ENCODE measurements at regions not wholly inside any gene's neighbourhood (a gene's known extent, or its start where the extent isn't known, plus 50 kb on each side); places are given as distances from the start of the nearest gene placed in this dataset.

DNA sequence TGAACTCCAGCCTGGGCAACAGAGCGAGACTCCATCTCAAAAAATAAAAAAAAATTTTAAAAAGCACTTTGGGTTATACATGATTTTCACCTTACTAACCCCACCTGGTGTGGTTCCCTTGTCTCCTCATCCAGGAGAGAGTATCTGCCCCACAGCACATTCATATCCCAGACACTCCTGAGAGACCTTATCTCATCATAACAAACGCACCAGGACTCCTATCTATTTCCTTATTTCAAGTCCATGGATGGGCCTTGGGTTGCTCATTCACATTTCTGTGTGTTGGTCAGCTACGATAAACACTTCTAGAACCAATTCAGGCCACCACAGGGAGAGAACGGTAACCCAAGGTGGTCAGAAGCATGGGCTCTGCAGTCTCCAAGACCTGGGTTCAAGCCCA lies 88.6 kb upstream of the SPATA12 start:
- POLR2A ChIA-PET: no interaction called here
- no peaks in the 10 kb centered on the region for H3K27me3 Mint-ChIP-seq
- H3K27ac Mint-ChIP-seq: no peak overlapping the region
- CTCF ChIA-PET: interaction anchor here (1.0 to 1.4 kb wide), 2 partner anchors 15 to 17 kb away, joined by 3 to 8 read pairs; no protein-coding TSS in a partner anchor
- ATAC-seq: no peak
- H3K9me3 Mint-ChIP-seq (ENCODE audit: low read depth): no peaks in the 10 kb centered on the region
- H3K36me3 Mint-ChIP-seq (ENCODE audit: low read depth): no peaks in the 10 kb centered on the region
- H3K4me1 Mint-ChIP-seq: peaks cover 10% of the 10 kb centered on the region
- H3K4me3 Mint-ChIP-seq: no peak overlapping the region
- intact Hi-C loops (cut with DNase I, micrococcal nuclease): no loop called here
- no peak for DNase-seq

DNA sequence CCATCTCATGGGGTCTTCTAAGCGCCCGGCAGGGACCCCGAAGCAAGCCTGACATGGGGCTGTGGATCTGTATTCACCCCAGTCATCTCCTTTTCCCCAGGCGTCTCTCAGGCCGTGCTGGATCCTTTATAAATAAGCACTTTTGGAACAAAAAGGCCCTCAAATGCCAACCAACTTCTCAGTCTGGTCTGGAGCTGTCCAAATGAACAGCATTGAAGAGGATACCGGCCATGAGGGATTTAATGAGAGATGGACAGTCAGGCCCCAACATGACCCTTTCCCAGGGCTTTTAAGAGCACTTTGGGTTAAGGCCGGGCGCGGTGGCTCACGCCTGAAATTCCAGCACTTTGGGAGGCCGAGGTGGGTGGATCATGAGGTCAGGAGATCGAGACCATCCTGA lies 89.2 kb upstream of the SPATA12 start:
- POLR2A ChIA-PET: no interaction called here
- Mint-ChIP-seq H3K36me3 (ENCODE audit: low read depth) (no peaks in the 10 kb centered on the region), H3K4me1 (peaks cover 10% of the 10 kb centered on the region), H3K27me3 (no peaks in the 10 kb centered on the region), H3K9me3 (ENCODE audit: low read depth) (no peaks in the 10 kb centered on the region), H3K27ac (no peak overlapping the region), H3K4me3 (no peak overlapping the region)
- CTCF ChIA-PET: interaction anchor here (1.0 to 1.8 kb wide), 2 partner anchors 13 to 16 kb away, joined by 3 to 6 read pairs; no protein-coding TSS in a partner anchor
- intact Hi-C loops (cut with DNase I, micrococcal nuclease): no loop called here
- no peak for ATAC-seq
- DNase-seq: no peak

DNA sequence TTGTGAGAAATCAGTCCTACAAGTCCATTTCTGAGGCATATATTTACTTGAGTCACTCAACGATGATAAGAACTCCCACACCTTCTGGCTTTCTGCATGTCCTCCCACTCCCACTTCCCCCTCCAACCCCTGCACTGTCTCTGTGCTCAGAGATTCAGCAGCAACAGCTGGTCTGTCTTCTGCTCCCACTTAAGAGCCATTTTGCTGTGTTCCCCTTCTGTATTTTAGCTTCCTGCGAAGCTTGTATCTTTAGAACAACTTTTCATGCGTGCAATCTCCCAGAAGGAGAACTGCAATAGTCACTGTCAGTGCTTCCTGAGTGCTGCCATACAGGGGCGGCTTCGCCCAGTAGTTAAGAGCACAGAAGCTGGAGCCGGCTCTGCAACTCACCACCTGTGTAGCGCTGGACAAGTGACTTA lies 90.0 kb upstream of the SPATA12 start:
- Mint-ChIP-seq H3K27ac (no peak overlapping the region), H3K4me3 (no peak overlapping the region), H3K9me3 (ENCODE audit: low read depth) (no peaks in the 10 kb centered on the region), H3K36me3 (ENCODE audit: low read depth) (no peaks in the 10 kb centered on the region), H3K4me1 (peaks cover 10% of the 10 kb centered on the region), H3K27me3 (no peaks in the 10 kb centered on the region)
- ATAC-seq (peak; percentile 37), DNase-seq (no peak)
- ChIA-PET CTCF (interaction anchor here (0.9 to 1.8 kb wide), 4 partner anchors 13 to 166 kb away, joined by 3 to 6 read pairs (median 4); no protein-coding TSS in a partner anchor), POLR2A (no interaction called here)
- intact Hi-C loops (cut with DNase I, micrococcal nuclease): no loop called here

DNA sequence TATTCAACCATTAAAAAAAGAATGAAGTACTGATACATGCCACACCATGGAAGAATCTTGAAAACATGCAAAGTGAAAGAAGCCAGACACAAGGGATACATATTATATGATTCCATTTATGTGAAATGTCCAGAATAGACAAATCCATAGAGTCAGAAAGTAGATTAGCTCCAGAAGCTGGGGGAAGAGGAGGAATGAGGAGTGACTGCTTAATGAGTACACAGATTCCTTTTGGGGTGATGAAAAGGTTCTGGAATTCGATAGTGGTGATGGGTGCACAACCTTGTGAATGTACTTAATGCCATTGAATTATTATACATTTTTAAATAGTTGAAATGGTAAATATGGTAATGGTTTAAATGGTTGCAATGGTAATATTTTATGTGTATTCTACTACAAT lies 90.6 kb upstream of the SPATA12 start:
- ChIA-PET POLR2A (no interaction called here), CTCF (interaction anchor here (1.0 to 1.8 kb wide), 2 partner anchors 12 to 131 kb away, joined by 5 to 6 read pairs; no protein-coding TSS in a partner anchor)
- H3K36me3 Mint-ChIP-seq (ENCODE audit: low read depth): no peaks in the 10 kb centered on the region
- peaks cover 2% of the 10 kb centered on the region for H3K9me3 Mint-ChIP-seq (ENCODE audit: low read depth)
- H3K4me1 Mint-ChIP-seq: peaks cover 10% of the 10 kb centered on the region
- H3K4me3 Mint-ChIP-seq: no peak overlapping the region
- ATAC-seq (no peak), DNase-seq (no peak)
- intact Hi-C loops (cut with DNase I, micrococcal nuclease): no loop called here
- no peaks in the 10 kb centered on the region for H3K27me3 Mint-ChIP-seq
- H3K27ac Mint-ChIP-seq: no peak overlapping the region

DNA sequence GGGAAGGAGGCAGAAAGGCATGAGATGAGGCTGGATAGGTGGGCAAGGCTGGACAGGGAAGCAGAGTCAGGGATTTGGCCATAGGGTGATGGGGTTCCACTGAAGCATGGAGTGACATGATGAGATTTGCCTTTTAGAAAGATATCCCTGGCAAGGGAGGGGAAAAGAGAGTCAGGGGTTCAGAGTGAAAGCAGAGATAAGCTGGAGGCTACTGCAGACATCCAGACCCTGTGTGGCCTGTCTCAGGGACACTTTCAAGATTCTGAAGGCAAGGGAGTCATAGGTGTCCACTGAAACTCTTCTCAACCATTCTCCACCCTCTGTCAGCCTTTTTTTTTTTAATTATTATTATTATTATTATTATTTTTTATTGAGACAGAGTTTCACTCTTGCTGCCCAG lies 94.0 kb upstream of the SPATA12 start:
- ChIA-PET POLR2A (interaction anchor here (0.6 kb wide), 2 partner anchors 8 to 22 kb away, joined by 5 to 8 read pairs; no protein-coding TSS in a partner anchor), CTCF (interaction anchor here (1.2 kb wide), 1 partner anchor 28 kb away, joined by 4 read pairs; no protein-coding TSS in a partner anchor)
- Mint-ChIP-seq H3K27ac (no peak overlapping the region), H3K27me3 (no peaks in the 10 kb centered on the region), H3K4me3 (no peak overlapping the region), H3K9me3 (ENCODE audit: low read depth) (peaks cover 4% of the 10 kb centered on the region), H3K4me1 (peaks cover 10% of the 10 kb centered on the region), H3K36me3 (ENCODE audit: low read depth) (no peaks in the 10 kb centered on the region)
- DNase-seq (no peak), ATAC-seq (peak; percentile 27)
- intact Hi-C loops (cut with DNase I, micrococcal nuclease): no loop called here

DNA sequence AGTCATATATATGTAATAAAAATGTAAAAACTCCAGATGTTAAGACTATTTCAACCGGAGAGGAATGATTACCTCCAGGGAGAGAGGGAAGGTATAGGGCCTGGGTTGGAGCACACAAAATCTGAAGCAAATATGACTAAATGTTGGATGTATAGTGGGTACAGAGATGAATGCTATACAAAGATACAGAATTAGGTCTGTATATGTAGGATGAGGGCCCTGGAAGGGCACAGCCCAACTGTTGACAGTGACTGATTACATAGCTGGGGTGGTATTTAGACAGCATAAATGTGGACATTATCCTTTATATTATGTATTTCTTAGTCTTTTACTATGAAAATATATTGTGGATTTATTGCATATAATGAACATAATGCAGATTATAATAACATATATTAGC lies 94.4 kb upstream of the SPATA12 start:
- intact Hi-C loops (cut with DNase I, micrococcal nuclease): no loop called here
- H3K27me3 Mint-ChIP-seq: no peaks in the 10 kb centered on the region
- ATAC-seq: peak; percentile 60

DNA sequence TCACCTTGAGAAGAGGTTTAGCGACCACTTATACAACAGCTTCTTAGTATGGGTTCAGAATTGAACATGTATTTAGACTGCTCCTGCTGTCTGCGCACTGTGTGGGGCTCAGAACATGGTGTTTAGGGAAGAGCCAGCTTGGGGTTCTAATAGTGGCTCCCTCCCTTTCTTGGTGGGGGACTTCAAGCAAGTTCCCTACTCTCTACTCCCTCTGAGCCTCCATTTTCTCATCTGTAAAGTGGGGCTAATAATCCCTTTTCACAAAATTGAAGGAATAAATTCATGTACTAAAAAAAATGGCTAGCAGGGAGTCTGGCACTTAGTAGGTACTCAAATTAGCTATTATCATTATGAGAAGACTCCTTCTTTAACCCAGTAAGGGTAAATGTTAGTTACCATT lies 97.5 kb upstream of the SPATA12 start:
- POLR2A ChIA-PET: no interaction called here
- no peak for ATAC-seq

More for the DNA sequence above, 94.4 kb upstream of the SPATA12 start:
- H3K4me1 Mint-ChIP-seq: peaks cover 10% of the 10 kb centered on the region
- DNase-seq: no peak
- POLR2A ChIA-PET: interaction anchor here (0.6 kb wide), 1 partner anchor 8 kb away, joined by 8 read pairs; no protein-coding TSS in a partner anchor
- CTCF ChIA-PET: interaction anchor here (1.2 kb wide), 1 partner anchor 29 kb away, joined by 4 read pairs; no protein-coding TSS in a partner anchor
- H3K27ac Mint-ChIP-seq: no peak overlapping the region
- no peaks in the 10 kb centered on the region for H3K36me3 Mint-ChIP-seq (ENCODE audit: low read depth)
- H3K9me3 Mint-ChIP-seq (ENCODE audit: low read depth): peaks cover 4% of the 10 kb centered on the region
- H3K4me3 Mint-ChIP-seq: no peak overlapping the region

DNA sequence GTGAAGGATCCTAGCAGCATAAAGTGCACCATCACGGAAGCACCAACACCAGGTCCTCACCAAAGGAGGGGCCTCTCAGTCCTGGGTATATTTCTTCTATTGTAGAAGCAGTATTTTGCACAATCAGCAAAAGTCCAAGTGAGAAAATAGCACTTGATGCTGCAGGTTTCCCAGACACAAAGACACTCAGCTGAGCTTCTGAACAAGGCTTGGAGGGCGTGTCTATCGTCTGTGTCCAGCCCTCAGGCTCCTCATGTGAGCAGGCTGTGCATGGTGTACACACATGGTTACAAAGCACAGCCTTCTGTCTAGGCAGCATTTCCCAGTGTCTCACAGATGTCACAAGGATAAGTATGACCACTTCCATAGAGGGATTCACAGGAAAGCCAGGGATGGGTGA lies 98.3 kb upstream of the SPATA12 start:
- H3K9me3 Mint-ChIP-seq (ENCODE audit: low read depth): peaks cover 4% of the 10 kb centered on the region

More for the DNA sequence above, 97.5 kb upstream of the SPATA12 start:
- CTCF ChIA-PET: interaction anchor here (0.8 to 1.7 kb wide), 4 partner anchors 9 to 250 kb away, joined by 3 to 6 read pairs (median 4); no protein-coding TSS in a partner anchor
- intact Hi-C loops (cut with DNase I, micrococcal nuclease): no loop called here
- Mint-ChIP-seq H3K9me3 (ENCODE audit: low read depth) (peaks cover 4% of the 10 kb centered on the region), H3K27ac (no peak overlapping the region), H3K36me3 (ENCODE audit: low read depth) (no peaks in the 10 kb centered on the region), H3K27me3 (no peaks in the 10 kb centered on the region), H3K4me3 (no peak overlapping the region), H3K4me1 (peaks cover 10% of the 10 kb centered on the region)
- DNase-seq: no peak

DNA sequence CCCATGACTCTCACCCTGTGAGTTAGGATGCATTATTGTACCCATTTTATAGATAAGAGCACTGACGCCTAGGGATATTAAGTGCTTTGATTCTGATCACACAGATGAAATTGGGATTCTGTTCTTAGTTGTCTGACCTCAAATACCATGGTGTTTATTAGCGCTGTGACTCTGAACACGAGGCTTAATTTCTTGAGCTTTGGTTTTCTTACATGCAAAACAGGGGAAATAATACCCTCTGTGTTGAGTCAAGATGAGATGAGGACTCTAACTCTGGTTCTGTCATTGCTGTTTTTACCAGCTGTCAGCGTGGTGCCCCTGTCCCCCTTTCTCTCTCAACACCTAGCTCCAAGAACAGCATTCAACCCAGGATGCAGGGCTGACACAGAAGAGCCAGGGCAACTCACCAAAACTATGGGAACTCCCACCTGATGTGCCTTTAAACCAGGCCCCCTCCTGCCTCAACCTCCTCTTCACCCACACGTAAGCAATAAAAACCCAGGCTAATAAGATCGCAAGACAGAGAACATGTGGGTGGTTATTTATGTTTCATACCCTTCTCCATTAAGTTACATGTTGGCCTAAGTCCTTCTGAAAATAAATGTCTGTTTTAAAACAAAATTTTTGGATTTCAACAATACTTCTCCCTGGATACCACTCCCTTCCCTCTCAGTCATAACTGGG lies 100.1 kb upstream of the SPATA12 start:
- DNase-seq (peak; percentile 20), ATAC-seq (peak; percentile 83)
- intact Hi-C loops (cut with DNase I, micrococcal nuclease): no loop called here
- Mint-ChIP-seq H3K4me3 (no peak overlapping the region), H3K4me1 (peaks cover 10% of the 10 kb centered on the region), H3K27ac (no peak overlapping the region), H3K36me3 (ENCODE audit: low read depth) (no peaks in the 10 kb centered on the region), H3K27me3 (no peaks in the 10 kb centered on the region), H3K9me3 (ENCODE audit: low read depth) (peaks cover 4% of the 10 kb centered on the region)
- ChIA-PET CTCF (interaction anchor here (0.8 to 1.8 kb wide), 4 partner anchors 27 to 266 kb away, joined by 3 to 9 read pairs (median 4); no protein-coding TSS in a partner anchor), POLR2A (no interaction called here)

More for the DNA sequence above, 98.3 kb upstream of the SPATA12 start:
- Mint-ChIP-seq H3K27me3 (no peaks in the 10 kb centered on the region), H3K27ac (no peak overlapping the region), H3K36me3 (ENCODE audit: low read depth) (no peaks in the 10 kb centered on the region), H3K4me1 (peaks cover 10% of the 10 kb centered on the region), H3K4me3 (no peak overlapping the region)
- ATAC-seq (no peak), DNase-seq (no peak)
- ChIA-PET CTCF (interaction anchor here (0.7 to 1.7 kb wide), 3 partner anchors 34 to 251 kb away, joined by 4 to 6 read pairs (median 4); no protein-coding TSS in a partner anchor), POLR2A (no interaction called here)
- intact Hi-C loops (cut with DNase I, micrococcal nuclease): no loop called here

DNA sequence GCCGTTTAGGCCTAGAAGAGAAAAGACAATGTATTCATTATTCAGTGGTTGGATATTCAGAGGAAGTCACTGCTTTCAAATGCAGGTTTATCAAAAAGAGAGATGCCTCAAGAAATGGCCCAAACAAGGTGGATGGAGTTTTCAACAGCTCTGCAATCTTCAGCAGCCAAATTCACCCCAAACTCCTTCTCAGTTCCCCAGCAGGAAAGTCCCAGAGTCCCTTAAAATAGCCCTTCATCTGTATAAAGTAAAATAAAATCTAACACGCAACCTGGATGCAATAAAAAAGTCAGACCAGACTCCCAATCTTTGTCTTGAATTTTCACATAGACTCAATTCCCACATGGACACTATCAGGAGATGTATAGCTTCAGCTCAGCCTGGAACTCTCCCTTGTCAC lies 101.6 kb upstream of the SPATA12 start:
- intact Hi-C loops (cut with DNase I, micrococcal nuclease): no loop called here
- CTCF ChIA-PET: interaction anchor here (1.8 kb wide), 1 partner anchor 30 kb away, joined by 9 read pairs; no protein-coding TSS in a partner anchor
- POLR2A ChIA-PET: interaction anchor here (0.6 kb wide), 1 partner anchor 7 kb away, joined by 8 read pairs; no protein-coding TSS in a partner anchor

DNA sequence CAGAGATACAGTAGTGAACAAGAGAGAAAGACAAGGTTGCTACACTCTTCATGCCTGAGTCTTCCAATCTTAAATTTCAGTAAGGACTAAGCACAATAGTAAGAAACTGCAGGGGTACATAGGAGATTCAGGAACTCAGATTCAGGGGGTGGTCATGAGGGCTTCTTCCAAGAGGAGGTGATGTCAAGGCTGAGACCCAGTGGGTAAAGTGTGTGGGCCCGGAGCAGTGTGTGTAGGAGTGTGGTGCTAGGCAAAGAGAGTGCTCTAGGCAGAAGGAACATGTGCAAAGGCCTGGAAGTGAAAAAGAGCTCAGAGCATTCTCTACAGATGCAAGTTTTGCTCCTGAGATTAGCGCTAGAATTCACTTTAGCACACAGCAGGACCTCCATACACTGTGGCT lies 102.9 kb upstream of the SPATA12 start:
- POLR2A ChIA-PET: no interaction called here
- Mint-ChIP-seq H3K36me3 (ENCODE audit: low read depth) (no peaks in the 10 kb centered on the region), H3K4me3 (no peak overlapping the region), H3K27me3 (peaks cover 2% of the 10 kb centered on the region), H3K9me3 (ENCODE audit: low read depth) (no peaks in the 10 kb centered on the region), H3K27ac (no peak overlapping the region), H3K4me1 (peaks cover 10% of the 10 kb centered on the region)
- CTCF ChIA-PET: interaction anchor here (1.5 kb wide), 1 partner anchor 13 kb away, joined by 6 read pairs; no protein-coding TSS in a partner anchor
- intact Hi-C loops (cut with DNase I, micrococcal nuclease): no loop called here
- no peak for DNase-seq
- ATAC-seq: no peak

More for the DNA sequence above, 101.6 kb upstream of the SPATA12 start:
- Mint-ChIP-seq H3K27me3 (peaks cover 2% of the 10 kb centered on the region), H3K4me3 (no peak overlapping the region), H3K36me3 (ENCODE audit: low read depth) (no peaks in the 10 kb centered on the region), H3K27ac (no peak overlapping the region), H3K9me3 (ENCODE audit: low read depth) (no peaks in the 10 kb centered on the region), H3K4me1 (peaks cover 10% of the 10 kb centered on the region)
- DNase-seq (no peak), ATAC-seq (no peak)

DNA sequence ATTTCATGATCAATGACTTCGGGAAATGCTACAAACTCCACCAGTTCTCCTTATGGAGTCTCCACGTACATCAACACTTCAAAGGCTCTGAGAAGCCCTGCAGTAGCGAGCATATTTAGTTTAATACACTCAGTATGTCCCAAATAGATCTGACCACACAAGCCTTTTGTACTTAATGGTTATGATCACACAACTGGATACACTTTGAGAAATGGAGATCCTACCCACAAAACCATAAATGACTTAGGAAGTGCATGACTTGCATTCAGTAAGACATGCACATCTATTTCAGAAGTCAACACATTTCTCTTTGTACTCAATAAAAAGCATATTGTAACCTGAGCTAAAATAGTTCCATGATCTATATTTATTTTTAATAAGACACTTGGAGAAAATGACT lies 103.6 kb upstream of the SPATA12 start:
- H3K4me1 Mint-ChIP-seq: peaks cover 10% of the 10 kb centered on the region
- no peak overlapping the region for H3K4me3 Mint-ChIP-seq
- no peak for ATAC-seq
- no peak overlapping the region for H3K27ac Mint-ChIP-seq
- POLR2A ChIA-PET: no interaction called here
- intact Hi-C loops (cut with DNase I, micrococcal nuclease): no loop called here
- no peak for DNase-seq
- H3K9me3 Mint-ChIP-seq (ENCODE audit: low read depth): no peaks in the 10 kb centered on the region
- CTCF ChIA-PET: interaction anchor here (1.0 kb wide), 1 partner anchor 39 kb away, joined by 3 read pairs; no protein-coding TSS in a partner anchor
- H3K36me3 Mint-ChIP-seq (ENCODE audit: low read depth): no peaks in the 10 kb centered on the region
- H3K27me3 Mint-ChIP-seq: peaks cover 2% of the 10 kb centered on the region

Measured in activated CD4-positive, alpha-beta T cell treated with anti-CD3 and anti-CD28 coated beads for 36 hours (primary cell).